CD4-positive, alpha-beta T cell (primary cell): ENCODE measurements at regions not wholly inside any gene's neighbourhood (a gene's known extent, or its start where the extent isn't known, plus 50 kb on each side); places are given as distances from the start of the nearest gene placed in this dataset.

Experiments
- ATAC-seq: fragments of 200-7000 bp; cut with Tn5 transposase; one replicate; pipeline ENCODE4 v1.10.0; 2022; ENCODE audit warnings: mild to moderate bottlenecking; ENCODE audit not compliant: poor library complexity
- CTCF ChIA-PET: fragments of 350-600 bp; sonication (Branson Sonifier 250); formaldehyde crosslinking; loops from one replicate; lab custom pipeline; 2021; ENCODE audit warnings: antibody characterized with exemption, inconsistent platforms; lab: Charles Lee
- POLR2A ChIA-PET: fragments of 350-600 bp; sonication (Branson Sonifier 250); formaldehyde crosslinking; loops from one replicate; lab custom pipeline; 2021; ENCODE audit warnings: antibody characterized with exemption, inconsistent platforms; lab: Charles Lee
- DNase-seq, 14 experiments: peaks; one replicate each; pipeline ENCODE4 v3.0.0-alpha.2; 2013 to 2020; ENCODE audit warnings: mixed read lengths in 2 of 14
- H3K27ac ChIP-seq, 2 donors: one replicate each; pipeline versions ENCODE4 v1.5.1 to v1.7.0; 2013; ENCODE audit warnings: low read length in 2 of 2, low read depth in 1 of 2, mild to moderate bottlenecking in 1 of 2
- H3K27me3 ChIP-seq, 2 experiments: 1 replicate in 1 of 2; 2 replicates in 1 of 2; pipeline versions ENCODE4 v1.6.1 to v1.7.0; 2013; ENCODE audit warnings: low read length in 2 of 2, control low read depth in 1 of 2, mild to moderate bottlenecking in 1 of 2, moderate library complexity in 1 of 2; ENCODE audit not compliant: insufficient read depth in 2 of 2, control insufficient read depth in 1 of 2
- H3K36me3 ChIP-seq: one replicate; pipeline ENCODE4 v1.6.1; 2013; ENCODE audit warnings: low read length, control low read depth; ENCODE audit not compliant: insufficient read depth
- H3K4me1 ChIP-seq: one replicate; pipeline ENCODE4 v1.6.1; 2013; ENCODE audit warnings: low read length, control low read depth; ENCODE audit not compliant: insufficient read depth
- H3K4me3 ChIP-seq: one replicate; pipeline ENCODE4 v1.5.1; 2013; ENCODE audit warnings: mild to moderate bottlenecking, low read length, moderate library complexity
- H3K9me3 ChIP-seq, 2 experiments: 1 replicate in 1 of 2; 2 replicates in 1 of 2; pipeline versions ENCODE4 v1.6.1 to v1.7.0; 2013; ENCODE audit warnings: low read length in 2 of 2, mild to moderate bottlenecking in 2 of 2, control low read depth in 1 of 2, moderate library complexity in 1 of 2; ENCODE audit not compliant: control insufficient read depth in 1 of 2, insufficient read depth in 1 of 2
- H3K27ac Mint-ChIP-seq: one replicate; pipeline ENCODE4 v1.8.0; 2020; ENCODE audit warnings: mixed read lengths
- H3K27me3 Mint-ChIP-seq: one replicate; pipeline ENCODE4 v1.8.0; 2021; ENCODE audit warnings: mixed read lengths
- H3K36me3 Mint-ChIP-seq: one replicate; pipeline ENCODE4 v1.8.0; 2021; ENCODE audit warnings: low read depth, mixed read lengths
- H3K4me1 Mint-ChIP-seq: one replicate; pipeline ENCODE4 v1.8.0; 2021; ENCODE audit warnings: low read depth, mixed read lengths
- H3K4me3 Mint-ChIP-seq: one replicate; pipeline ENCODE4 v1.8.0; 2020; ENCODE audit warnings: mild to moderate bottlenecking, mixed read lengths
- H3K9me3 Mint-ChIP-seq: one replicate; pipeline ENCODE4 v1.8.0; 2020; ENCODE audit warnings: mixed read lengths
- intact Hi-C, 2 experiments: fragments of 100-400 bp; cut with DNase I in 1 of 2; cut with micrococcal nuclease in 1 of 2; formaldehyde crosslinking; loops; one replicate each; pipeline versions ENCODE4 v1.15.1 to v1.9.0; 2023 to 2025; cut with DNase I, micrococcal nuclease
- TF ChIP-seq, protein P1 (sequence below): fragments of 200-600 bp; IDR thresholded peaks from one replicate; pipeline ENCODE4 v1.8.0; 2022; ENCODE audit warnings: antibody characterized with exemption, mild to moderate bottlenecking

DNA sequence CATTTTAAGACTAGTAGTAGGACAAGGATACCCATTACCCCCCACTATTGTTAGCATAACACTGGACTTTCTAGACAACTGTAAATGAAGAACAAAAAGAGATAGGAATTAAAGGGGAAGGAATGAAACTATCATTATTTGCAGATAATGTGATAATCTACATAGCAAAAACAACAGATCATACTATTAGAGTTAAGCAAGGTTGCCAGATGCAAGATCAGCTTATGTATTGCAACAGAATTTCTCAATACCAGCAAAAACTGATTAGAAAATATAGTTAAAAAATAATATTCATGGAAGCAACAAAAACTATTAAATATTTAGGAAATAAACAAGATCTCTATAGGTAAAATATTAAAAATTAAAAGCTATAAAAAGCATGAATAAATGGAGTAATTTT lies 194.4 kb upstream of the SPRED2 start:
- intact Hi-C loops: no loop called here
- Mint-ChIP-seq H3K36me3 (no peaks in the 10 kb centered on the region), H3K9me3 (no peaks in the 10 kb centered on the region), H3K27ac (no peak overlapping the region), H3K4me3 (no peak overlapping the region), H3K4me1 (no peaks in the 10 kb centered on the region), H3K27me3 (peaks cover 15% of the 10 kb centered on the region)
- TF ChIP-seq, protein P1, sequence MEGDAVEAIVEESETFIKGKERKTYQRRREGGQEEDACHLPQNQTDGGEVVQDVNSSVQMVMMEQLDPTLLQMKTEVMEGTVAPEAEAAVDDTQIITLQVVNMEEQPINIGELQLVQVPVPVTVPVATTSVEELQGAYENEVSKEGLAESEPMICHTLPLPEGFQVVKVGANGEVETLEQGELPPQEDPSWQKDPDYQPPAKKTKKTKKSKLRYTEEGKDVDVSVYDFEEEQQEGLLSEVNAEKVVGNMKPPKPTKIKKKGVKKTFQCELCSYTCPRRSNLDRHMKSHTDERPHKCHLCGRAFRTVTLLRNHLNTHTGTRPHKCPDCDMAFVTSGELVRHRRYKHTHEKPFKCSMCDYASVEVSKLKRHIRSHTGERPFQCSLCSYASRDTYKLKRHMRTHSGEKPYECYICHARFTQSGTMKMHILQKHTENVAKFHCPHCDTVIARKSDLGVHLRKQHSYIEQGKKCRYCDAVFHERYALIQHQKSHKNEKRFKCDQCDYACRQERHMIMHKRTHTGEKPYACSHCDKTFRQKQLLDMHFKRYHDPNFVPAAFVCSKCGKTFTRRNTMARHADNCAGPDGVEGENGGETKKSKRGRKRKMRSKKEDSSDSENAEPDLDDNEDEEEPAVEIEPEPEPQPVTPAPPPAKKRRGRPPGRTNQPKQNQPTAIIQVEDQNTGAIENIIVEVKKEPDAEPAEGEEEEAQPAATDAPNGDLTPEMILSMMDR: no peak
- peaks cover 7 to 20% of the 10 kb centered on the region in 2 experiments for H3K27me3 ChIP-seq
- H3K9me3 ChIP-seq: no peaks in the 10 kb centered on the region
- ATAC-seq (no peak), DNase-seq (no peak)
- POLR2A ChIA-PET: no interaction called here
- no peaks in the 10 kb centered on the region for H3K36me3 ChIP-seq
- no peak overlapping the region for H3K4me3 ChIP-seq
- no peak overlapping the region for H3K27ac ChIP-seq
- H3K4me1 ChIP-seq: no peaks in the 10 kb centered on the region
- CTCF ChIA-PET: interaction anchor here (0.8 kb wide), 1 partner anchor 11 kb away, joined by 3 read pairs; no protein-coding TSS in a partner anchor

DNA sequence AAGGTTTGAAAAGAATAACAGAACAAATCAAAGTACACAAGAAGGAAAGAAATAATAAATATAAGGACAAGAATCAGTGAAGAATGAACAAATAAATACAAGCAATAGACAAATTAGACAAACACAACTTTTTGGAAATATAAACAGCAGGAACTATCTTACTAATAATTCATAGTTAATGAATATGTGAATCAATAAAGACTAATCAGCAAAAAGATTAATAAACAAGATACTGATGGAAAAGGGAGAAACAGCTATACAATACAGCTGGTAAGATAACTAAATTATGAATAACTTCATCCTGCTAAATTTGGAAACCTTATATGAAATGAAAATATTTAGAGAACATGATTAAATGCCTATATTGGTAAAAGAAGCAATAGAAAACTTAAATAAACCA lies 193.6 kb upstream of the SPRED2 start:
- intact Hi-C loops: no loop called here
- Mint-ChIP-seq H3K27me3 (peaks cover 19% of the 10 kb centered on the region), H3K4me1 (no peaks in the 10 kb centered on the region), H3K27ac (no peak overlapping the region), H3K36me3 (no peaks in the 10 kb centered on the region), H3K9me3 (no peaks in the 10 kb centered on the region), H3K4me3 (no peak overlapping the region)
- DNase-seq: no peak
- H3K27ac ChIP-seq: no peak overlapping the region
- TF ChIP-seq, protein P1: no peak
- no peaks in the 10 kb centered on the region for H3K36me3 ChIP-seq
- H3K4me1 ChIP-seq: no peaks in the 10 kb centered on the region
- H3K4me3 ChIP-seq: no peak overlapping the region
- no peaks in the 10 kb centered on the region for H3K9me3 ChIP-seq
- CTCF ChIA-PET: no interaction called here
- ATAC-seq: no peak
- POLR2A ChIA-PET: no interaction called here
- peaks cover 15 to 20% of the 10 kb centered on the region in 2 experiments for H3K27me3 ChIP-seq

DNA sequence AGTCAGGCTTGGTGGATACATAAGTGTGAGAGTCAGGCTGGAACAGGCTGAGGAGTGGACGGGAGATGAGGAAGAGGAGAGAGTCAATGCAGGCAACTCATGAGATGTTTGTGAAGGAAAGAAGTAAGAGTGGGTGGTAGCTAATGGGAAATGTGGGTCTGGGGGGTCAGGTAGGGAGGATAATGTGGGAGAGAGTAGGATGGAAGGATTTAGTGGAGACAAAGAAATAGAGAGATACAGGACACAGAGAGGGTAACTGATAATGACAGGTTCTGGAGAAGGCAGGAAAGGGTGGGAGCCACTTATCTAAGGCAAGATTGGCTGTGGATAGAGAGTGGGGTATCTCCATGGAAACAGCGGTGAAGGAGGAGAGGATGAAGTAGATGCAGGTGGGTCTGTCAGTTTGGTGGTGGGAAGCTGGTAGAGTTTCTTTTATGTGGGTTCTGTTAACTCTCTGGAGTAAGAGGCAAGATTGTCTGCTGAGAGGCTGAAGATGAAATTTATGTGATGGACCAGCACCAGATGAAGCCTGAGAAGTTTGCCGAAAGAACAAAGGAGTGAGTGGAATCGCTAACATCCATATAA lies 190.6 kb upstream of the SPRED2 start:
- H3K4me3 Mint-ChIP-seq: no peak overlapping the region
- no peak overlapping the region for H3K27ac ChIP-seq
- DNase-seq: no peak
- H3K4me1 Mint-ChIP-seq: no peaks in the 10 kb centered on the region
- H3K4me1 ChIP-seq: no peaks in the 10 kb centered on the region
- POLR2A ChIA-PET: no interaction called here
- no peaks in the 10 kb centered on the region for H3K9me3 ChIP-seq
- no peaks in the 10 kb centered on the region for H3K9me3 Mint-ChIP-seq
- TF ChIP-seq, protein P1: no peak
- CTCF ChIA-PET: no interaction called here
- no peaks in the 10 kb centered on the region for H3K36me3 ChIP-seq
- intact Hi-C loops: no loop called here
- no peak overlapping the region for H3K4me3 ChIP-seq
- H3K27ac Mint-ChIP-seq: no peak overlapping the region
- H3K27me3 Mint-ChIP-seq: peaks cover 23% of the 10 kb centered on the region
- no peak for ATAC-seq
- H3K27me3 ChIP-seq: peaks cover 19 to 28% of the 10 kb centered on the region in 2 experiments
- H3K36me3 Mint-ChIP-seq: no peaks in the 10 kb centered on the region
